SU-DHL-6 (cell line): ENCODE measurements at regions not wholly inside any gene's neighbourhood (a gene's known extent, or its start where the extent isn't known, plus 50 kb on each side); places are given as distances from the start of the nearest gene placed in this dataset.

Experiments
- CTCF ChIP-seq: fragments of 200-600 bp; sonication (generic); IDR thresholded peaks from one replicate; pipeline ENCODE4 v1.5.1; 2017; ENCODE audit warnings: antibody characterized with exemption, mild to moderate bottlenecking, low read length, moderate library complexity; ENCODE audit not compliant: insufficient read depth, poor library complexity, severe bottlenecking
- EZH2phosphoT487 ChIP-seq: fragments of 200-600 bp; sonication (generic), shearing (Covaris generic); conservative IDR thresholded peaks from 2 replicates; pipeline ENCODE4 v1.6.1; 2018; ENCODE audit warnings: mild to moderate bottlenecking, antibody characterized with exemption, low read length, moderate library complexity, mixed read lengths

- TF ChIP-seq CTCF (no peak), EZH2phosphoT487 (no peak)
Measured at GRCh38 chr4:82219346-82219745, 154.4 kb downstream of the HNRNPD start.
